VCaP (cell line): ENCODE measurements at regions not wholly inside any gene's neighbourhood (a gene's known extent, or its start where the extent isn't known, plus 50 kb on each side); places are given as distances from the start of the nearest gene placed in this dataset.

Source experiments
- H3K27ac ChIP-seq: fragments of 450-650 bp; 2 replicates; pipeline ENCODE4 v1.5.1; 2017
- CTCF ChIP-seq: fragments of 450-650 bp; conservative IDR thresholded peaks from 2 replicates; pipeline ENCODE4 v1.5.1; 2017; ENCODE audit warnings: mild to moderate bottlenecking, moderate library complexity

- no peak overlapping the region for H3K27ac ChIP-seq
- TF ChIP-seq CTCF = no peak
Observed at GRCh38 chr13:87131611-87132010, 539.6 kb upstream of the SLITRK5 start.

GRCh38 chr13:87138866-87139265 is 532.3 kb upstream of the SLITRK5 start:
- H3K27ac ChIP-seq = no peak overlapping the region
- no peak for TF ChIP-seq CTCF

- no peak overlapping the region for H3K27ac ChIP-seq
- TF ChIP-seq CTCF = no peak
Observed at GRCh38 chr13:87147076-87147475, 524.1 kb upstream of the SLITRK5 start.

- H3K27ac ChIP-seq = no peak overlapping the region
- no peak for TF ChIP-seq CTCF
Observed at GRCh38 chr13:87153371-87153770, 517.8 kb upstream of the SLITRK5 start.

- TF ChIP-seq CTCF = no peak
Observed at GRCh38 chr13:87166348-87166747, 504.8 kb upstream of the SLITRK5 start.

GRCh38 chr13:87168390-87168789 is 502.8 kb upstream of the SLITRK5 start:
- H3K27ac ChIP-seq = no peak overlapping the region
- TF ChIP-seq CTCF = no peak

More at GRCh38 chr13:87166348-87166747, 504.8 kb upstream of the SLITRK5 start:
- H3K27ac ChIP-seq = no peak overlapping the region

GRCh38 chr13:87169337-87169736 is 501.8 kb upstream of the SLITRK5 start:
- TF ChIP-seq CTCF = no peak
- H3K27ac ChIP-seq = no peak overlapping the region
